ENCODE measurements at regions not wholly inside any gene's neighbourhood (a gene's known extent, or its start where the extent isn't known, plus 50 kb on each side); places are given as distances from the start of the nearest gene placed in this dataset.

- Histone ChIP-seq H3F3A (ENCODE audit: control insufficient read depth, insufficient read depth) (no peaks in the 10 kb centered on the region), H3K4me2 (ENCODE audit: low read length) (no peak overlapping the region), H3K79me2 (ENCODE audit: control insufficient read depth, low read length) (no peaks in the 10 kb centered on the region), H3K9me2 (replicated peaks; ENCODE audit: control insufficient read depth, low read length) (no peaks in the 10 kb centered on the region), H3K9me3 (ENCODE audit: control insufficient read depth, insufficient read depth, low read length) (no peaks in the 10 kb centered on the region), H3K27me3 (ENCODE audit: control insufficient read depth, low read length) (peaks cover 7% of the 10 kb centered on the region), H3K4me1 (ENCODE audit: control insufficient read depth, low read length) (no peaks in the 10 kb centered on the region), H3K4me3 (ENCODE audit: low read length) (no peak overlapping the region), H3K27ac (ENCODE audit: low read depth, low read length) (no peak overlapping the region), H4K20me1 (ENCODE audit: control insufficient read depth, insufficient read depth, low read depth, low read length) (no peaks in the 10 kb centered on the region; the same call in 1 of the 2 replicates), H3K36me3 (ENCODE audit: control insufficient read depth, low read length) (no peaks in the 10 kb centered on the region)
- no peak for TF ChIP-seq EZH2phosphoT487 (IDR thresholded peaks at IDR 0.05; ENCODE audit: borderline replicate concordance, low read length)
- TF ChIP-seq CTCF (IDR thresholded peaks at IDR 0.05; ENCODE audit: low read depth, low read length, poor library complexity, severe bottlenecking) = no peak
Observed at GRCh38 chr6:163691049-163691448, 276.5 kb downstream of the QKI start.

GRCh38 chr6:163688739-163689362 is 274.3 kb downstream of the QKI start:
- H3K4me2 ChIP-seq (ENCODE audit: low read length) = no peak overlapping the region
- H3K4me3 ChIP-seq (ENCODE audit: low read length) = no peak overlapping the region
- peaks cover 17% of the 10 kb centered on the region for H3K27me3 ChIP-seq (ENCODE audit: control insufficient read depth, low read length)
- no peaks in the 10 kb centered on the region for H3K36me3 ChIP-seq (ENCODE audit: control insufficient read depth, low read length)
- no peaks in the 10 kb centered on the region; the same call in 1 of the 2 replicates for H3K9me3 ChIP-seq (ENCODE audit: control insufficient read depth, insufficient read depth, low read length)
- H3K27ac ChIP-seq (ENCODE audit: low read depth, low read length) = no peak overlapping the region
- no peak for TF ChIP-seq CTCF (IDR thresholded peaks at IDR 0.05; ENCODE audit: low read depth, low read length, poor library complexity, severe bottlenecking)
- TF ChIP-seq EZH2phosphoT487 (IDR thresholded peaks at IDR 0.05; ENCODE audit: borderline replicate concordance, low read length) = no peak
- H4K20me1 ChIP-seq (ENCODE audit: control insufficient read depth, insufficient read depth, low read depth, low read length) = no peaks in the 10 kb centered on the region; the same call in 1 of the 2 replicates
- peaks cover 9% of the 10 kb centered on the region for H3K4me1 ChIP-seq (ENCODE audit: control insufficient read depth, low read length)
- H3K79me2 ChIP-seq (ENCODE audit: control insufficient read depth, low read length) = no peaks in the 10 kb centered on the region
- no peaks in the 10 kb centered on the region for H3F3A ChIP-seq (ENCODE audit: control insufficient read depth, insufficient read depth)
- no peaks in the 10 kb centered on the region for H3K9me2 ChIP-seq (replicated peaks; ENCODE audit: control insufficient read depth, low read length)

GRCh38 chr6:163687075-163687474 is 272.6 kb downstream of the QKI start:
- no peaks in the 10 kb centered on the region; the same call in 1 of the 2 replicates for H4K20me1 ChIP-seq (ENCODE audit: control insufficient read depth, insufficient read depth, low read depth, low read length)
- TF ChIP-seq EZH2phosphoT487 (IDR thresholded peaks at IDR 0.05; ENCODE audit: borderline replicate concordance, low read length) (no peak), CTCF (IDR thresholded peaks at IDR 0.05; ENCODE audit: low read depth, low read length, poor library complexity, severe bottlenecking) (no peak)
- H3K27me3 ChIP-seq (ENCODE audit: control insufficient read depth, low read length) = peaks cover 17% of the 10 kb centered on the region
- no peak overlapping the region for H3K27ac ChIP-seq (ENCODE audit: low read depth, low read length)
- no peaks in the 10 kb centered on the region for H3K79me2 ChIP-seq (ENCODE audit: control insufficient read depth, low read length)
- no peaks in the 10 kb centered on the region for H3K36me3 ChIP-seq (ENCODE audit: control insufficient read depth, low read length)
- no peaks in the 10 kb centered on the region for H3K9me2 ChIP-seq (replicated peaks; ENCODE audit: control insufficient read depth, low read length)
- no peaks in the 10 kb centered on the region for H3F3A ChIP-seq (ENCODE audit: control insufficient read depth, insufficient read depth)
- no peaks in the 10 kb centered on the region; the same call in 1 of the 2 replicates for H3K9me3 ChIP-seq (ENCODE audit: control insufficient read depth, insufficient read depth, low read length)
- no peak overlapping the region for H3K4me3 ChIP-seq (ENCODE audit: low read length)
- no peak overlapping the region for H3K4me2 ChIP-seq (ENCODE audit: low read length)
- H3K4me1 ChIP-seq (ENCODE audit: control insufficient read depth, low read length) = peaks cover 9% of the 10 kb centered on the region
